GM23248 (cell line): ENCODE measurements at regions not wholly inside any gene's neighbourhood (a gene's known extent, or its start where the extent isn't known, plus 50 kb on each side); places are given as distances from the start of the nearest gene placed in this dataset.

Source experiments
- DNase-seq: peaks from one replicate; pipeline ENCODE4 v3.0.0-alpha.2; 2015
- H2AFZ ChIP-seq: fragments of 200-600 bp; sonication (generic); 2 replicates; pipeline ENCODE4 v1.6.1; 2016; ENCODE audit warnings: antibody characterized with exemption
- H3F3A ChIP-seq: fragments of 200-600 bp; sonication (generic); 2 replicates; pipeline ENCODE4 v1.6.1; 2016; ENCODE audit warnings: mild to moderate bottlenecking, antibody characterized with exemption, mixed run types; ENCODE audit not compliant: insufficient read depth
- H3K27ac ChIP-seq: fragments of 200-600 bp; sonication (generic); 2 replicates; pipeline ENCODE4 v1.5.1; 2016; ENCODE audit warnings: mild to moderate bottlenecking
- H3K27me3 ChIP-seq: fragments of 200-600 bp; sonication (generic); replicated peaks from 2 replicates; pipeline ENCODE4 v1.6.1; 2016; ENCODE audit warnings: mild to moderate bottlenecking; ENCODE audit not compliant: insufficient read depth
- H3K36me3 ChIP-seq: fragments of 200-600 bp; sonication (generic); 2 replicates; pipeline ENCODE4 v1.6.1; 2016; ENCODE audit warnings: low read depth, mild to moderate bottlenecking
- H3K4me1 ChIP-seq: fragments of 200-600 bp; sonication (generic); 2 replicates; pipeline ENCODE4 v1.6.1; 2016; ENCODE audit warnings: mild to moderate bottlenecking; ENCODE audit not compliant: insufficient read depth
- H3K4me2 ChIP-seq: fragments of 200-600 bp; sonication (generic); one replicate; pipeline ENCODE4 v1.6.1; 2016; ENCODE audit warnings: mild to moderate bottlenecking; ENCODE audit not compliant: unreplicated experiment
- H3K4me3 ChIP-seq: fragments of 200-600 bp; sonication (generic); 2 replicates; pipeline ENCODE4 v1.5.1; 2016; ENCODE audit warnings: mild to moderate bottlenecking
- H3K79me2 ChIP-seq: fragments of 200-600 bp; sonication (generic); 2 replicates; pipeline ENCODE4 v1.6.1; 2016; ENCODE audit warnings: mild to moderate bottlenecking; ENCODE audit not compliant: insufficient read depth
- H3K9ac ChIP-seq: fragments of 200-600 bp; sonication (generic); 2 replicates; pipeline ENCODE4 v1.6.1; 2016; ENCODE audit warnings: mild to moderate bottlenecking
- H3K9me2 ChIP-seq: fragments of 200-600 bp; sonication (generic); 2 replicates; pipeline ENCODE4 v1.6.1; 2016; ENCODE audit warnings: mixed run types, mild to moderate bottlenecking, moderate library complexity; ENCODE audit not compliant: insufficient read depth
- H3K9me3 ChIP-seq: fragments of 200-600 bp; sonication (generic); one replicate; pipeline ENCODE4 v1.6.1; 2017; ENCODE audit warnings: low read depth
- H4K20me1 ChIP-seq: fragments of 200-600 bp; sonication (generic); 2 replicates; pipeline ENCODE4 v1.6.0; 2016; ENCODE audit not compliant: insufficient read depth
- EZH2 ChIP-seq: fragments of 200-600 bp; sonication (generic); IDR thresholded peaks from 2 replicates; pipeline ENCODE4 v1.6.1; 2018; ENCODE audit warnings: antibody characterized with exemption, mild to moderate bottlenecking; ENCODE audit not compliant: insufficient read depth, poor library complexity, severe bottlenecking
- EZH2phosphoT487 ChIP-seq: fragments of 200-600 bp; sonication (generic); IDR thresholded peaks from 2 replicates; pipeline ENCODE4 v1.6.1; 2018; ENCODE audit warnings: antibody characterized with exemption, moderate library complexity, mild to moderate bottlenecking, low read depth; ENCODE audit not compliant: insufficient read depth
- WGBS, 2 experiments: methylation state at CpG; one replicate each; pipeline ENCODE4 v1.1.6; 2015 to 2017; ENCODE audit warnings: low lambda C conversion rate in 2 of 2, low coverage in 1 of 2; ENCODE audit errors: missing lambda C conversion rate in 2 of 2; 5-methylcytosine and 5-hydroxymethylcytosine counted together
- in situ Hi-C: fragments of 300-500 bp; cut with MboI; formaldehyde crosslinking; loops from 2 replicates; pipeline ENCODE4 v1.15.0; 2020

DNA sequence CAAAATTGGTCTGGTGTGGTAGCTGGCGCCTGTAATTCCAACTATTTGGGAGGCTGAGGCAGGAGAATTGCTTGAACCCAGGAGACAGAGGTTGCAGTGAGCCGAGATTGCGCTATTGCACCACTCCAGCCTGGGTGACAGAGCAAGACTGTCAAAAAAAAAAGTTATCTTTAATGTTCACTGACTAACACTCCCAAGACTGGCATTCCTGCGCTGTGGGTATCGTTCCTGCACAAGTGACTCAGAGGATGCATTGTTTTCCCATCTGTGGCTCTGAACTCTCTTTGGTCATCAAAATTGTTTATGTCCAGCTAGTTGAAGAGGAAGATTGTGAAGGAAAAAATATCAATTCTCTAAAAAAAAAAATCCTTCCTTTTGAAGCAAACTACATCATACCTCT is 539.0 kb downstream of the SOX11 start:
- Histone ChIP-seq H3F3A (no peaks in the 10 kb centered on the region), H3K9me2 (no peaks in the 10 kb centered on the region), H3K4me1 (no peaks in the 10 kb centered on the region), H3K4me2 (no peak overlapping the region), H3K79me2 (no peaks in the 10 kb centered on the region), H3K9ac (no peak overlapping the region), H3K36me3 (no peaks in the 10 kb centered on the region), H3K9me3 (no peaks in the 10 kb centered on the region), H3K27me3 (no peaks in the 10 kb centered on the region), H3K27ac (no peak overlapping the region), H3K4me3 (no peak overlapping the region), H4K20me1 (no peaks in the 10 kb centered on the region), H2AFZ (no peak overlapping the region)
- DNase-seq: no peak
- WGBS, 2 experiments: 15 to 38% methylated on average over 5 of the region's 5 CpGs
- TF ChIP-seq EZH2phosphoT487 (no peak), EZH2 (no peak)
- in situ Hi-C loops: no loop called here

DNA sequence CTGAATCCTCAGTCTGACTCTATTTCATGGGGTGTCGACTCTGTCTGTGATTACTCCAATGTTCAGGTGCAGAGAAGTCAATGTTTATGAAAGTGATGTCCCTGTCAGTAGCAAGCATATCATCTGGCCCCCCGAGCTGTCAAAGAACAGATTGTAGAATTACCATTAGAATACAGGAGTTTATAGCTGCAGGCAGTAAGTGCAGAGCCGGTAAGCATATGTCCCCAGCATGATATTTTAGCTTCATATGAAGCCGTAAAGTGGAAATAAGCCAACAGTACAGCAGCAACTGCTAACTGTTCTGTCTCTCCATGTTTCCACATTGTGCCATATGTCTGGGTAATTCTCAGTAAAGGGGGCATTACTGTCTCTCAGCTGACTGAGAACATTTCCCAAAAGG is 541.8 kb downstream of the SOX11 start:
- no peak for DNase-seq
- no peaks in the 10 kb centered on the region for H3F3A ChIP-seq
- no peaks in the 10 kb centered on the region for H3K27me3 ChIP-seq
- 0 to 1% methylated on average over 4 of the region's 4 CpGs for WGBS, 2 experiments
- no peak for TF ChIP-seq EZH2
- no peak for TF ChIP-seq EZH2phosphoT487
- no peak overlapping the region for H2AFZ ChIP-seq
- no peaks in the 10 kb centered on the region for H3K36me3 ChIP-seq
- no peaks in the 10 kb centered on the region for H3K4me1 ChIP-seq
- no peak overlapping the region for H3K27ac ChIP-seq
- no peak overlapping the region for H3K4me3 ChIP-seq
- no peak overlapping the region for H3K9ac ChIP-seq
- H3K79me2 ChIP-seq: no peaks in the 10 kb centered on the region
- in situ Hi-C loops: no loop called here
- no peaks in the 10 kb centered on the region for H3K9me2 ChIP-seq
- H3K4me2 ChIP-seq: no peak overlapping the region
- no peaks in the 10 kb centered on the region for H3K9me3 ChIP-seq
- no peaks in the 10 kb centered on the region for H4K20me1 ChIP-seq

DNA sequence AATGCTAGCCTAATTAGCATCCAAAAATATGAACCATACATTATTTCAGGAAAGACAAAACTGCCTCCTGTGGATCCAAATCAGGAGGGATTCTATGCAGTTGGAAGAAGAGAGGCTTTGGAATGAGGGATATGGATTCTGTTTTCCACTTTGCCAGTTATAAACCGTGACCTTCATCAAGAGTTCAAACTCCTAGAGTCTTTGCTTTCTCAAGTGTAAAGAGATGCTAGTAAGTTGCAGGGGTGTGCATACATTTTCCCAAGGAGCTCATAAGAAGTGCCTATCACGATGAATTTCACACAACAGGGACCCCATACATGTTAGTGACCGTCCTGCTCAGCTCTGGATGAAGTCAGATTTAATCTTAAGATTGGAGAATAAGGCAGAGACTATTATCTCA is 542.5 kb downstream of the SOX11 start:
- WGBS, 2 experiments: 4 to 6% methylated on average over 3 of the region's 3 CpGs
- no peaks in the 10 kb centered on the region for H3K79me2 ChIP-seq
- in situ Hi-C loops: no loop called here

DNA sequence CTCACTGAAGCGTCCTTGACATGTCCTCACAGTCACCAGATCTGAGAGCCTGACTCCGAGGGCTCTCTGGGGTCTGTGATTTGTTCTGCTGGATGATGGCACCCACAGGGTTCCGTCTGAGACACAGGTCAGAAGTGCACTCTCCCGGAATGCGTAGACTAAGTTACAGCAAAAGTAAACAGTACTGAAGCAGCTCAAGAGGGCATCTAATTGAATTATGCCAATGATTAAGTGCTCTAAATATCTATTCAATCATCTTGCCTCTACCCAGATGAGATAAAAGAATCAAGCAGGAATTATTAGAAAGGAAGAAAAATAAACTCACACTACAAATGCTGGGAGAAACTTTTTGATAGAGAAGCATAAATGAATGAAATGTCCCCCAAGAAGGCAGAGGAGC is 544.1 kb downstream of the SOX11 start:
- H3K79me2 ChIP-seq: no peaks in the 10 kb centered on the region
- H3K9ac ChIP-seq: no peak overlapping the region
- no peaks in the 10 kb centered on the region for H3K9me3 ChIP-seq
- no peak overlapping the region for H3K4me2 ChIP-seq
- no peak overlapping the region for H3K4me3 ChIP-seq
- H3K9me2 ChIP-seq: no peaks in the 10 kb centered on the region
- no peaks in the 10 kb centered on the region for H3K36me3 ChIP-seq
- H3K4me1 ChIP-seq: no peaks in the 10 kb centered on the region
- in situ Hi-C loops: no loop called here
- no peaks in the 10 kb centered on the region for H4K20me1 ChIP-seq
- no peak overlapping the region for H2AFZ ChIP-seq
- no peaks in the 10 kb centered on the region for H3F3A ChIP-seq
- DNase-seq: no peak
- no peaks in the 10 kb centered on the region for H3K27me3 ChIP-seq
- no peak for TF ChIP-seq EZH2
- TF ChIP-seq EZH2phosphoT487: no peak
- 24 to 28% methylated on average over 5 of the region's 5 CpGs for WGBS, 2 experiments
- no peak overlapping the region for H3K27ac ChIP-seq

More for the DNA sequence above, 542.5 kb downstream of the SOX11 start:
- Histone ChIP-seq H3K36me3 (no peaks in the 10 kb centered on the region), H4K20me1 (no peaks in the 10 kb centered on the region), H3K4me2 (no peak overlapping the region), H3K9me3 (no peaks in the 10 kb centered on the region), H3F3A (no peaks in the 10 kb centered on the region), H3K9me2 (no peaks in the 10 kb centered on the region), H2AFZ (no peak overlapping the region), H3K4me1 (no peaks in the 10 kb centered on the region), H3K27ac (no peak overlapping the region), H3K9ac (no peak overlapping the region), H3K27me3 (no peaks in the 10 kb centered on the region), H3K4me3 (no peak overlapping the region)
- TF ChIP-seq EZH2 (no peak), EZH2phosphoT487 (no peak)
- no peak for DNase-seq

DNA sequence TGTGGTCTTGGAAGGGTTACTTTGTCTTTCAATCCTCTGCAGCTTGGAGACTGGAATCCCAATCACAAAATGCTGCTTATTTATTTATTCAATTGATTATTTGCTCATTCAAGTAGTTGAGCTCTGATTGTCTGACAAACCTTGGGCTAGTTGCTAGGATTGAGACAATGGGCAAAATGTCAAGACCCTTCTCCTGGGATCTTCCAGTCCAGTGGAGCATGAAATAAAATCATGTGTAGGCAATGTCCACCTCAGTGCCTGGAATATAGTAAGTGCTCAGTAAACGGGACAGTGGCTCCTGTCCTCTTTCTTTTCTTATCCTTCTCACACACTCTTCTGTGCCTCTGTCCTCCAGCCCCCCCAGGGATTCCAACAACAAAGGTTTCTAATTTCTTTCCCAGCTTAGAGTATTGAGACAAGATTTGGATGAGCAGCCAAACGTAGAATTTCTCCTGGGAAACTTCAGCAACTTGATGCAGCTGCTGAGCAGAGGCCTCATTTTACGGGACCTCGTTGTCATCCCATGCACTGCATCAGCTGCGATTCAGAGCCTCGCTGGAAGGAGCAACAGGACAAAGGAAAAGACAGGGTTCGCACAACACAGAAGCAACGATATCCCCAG is 545.0 kb downstream of the SOX11 start:
- Histone ChIP-seq H3K4me1 (no peaks in the 10 kb centered on the region), H3K27ac (no peak overlapping the region), H3K9ac (no peak overlapping the region), H4K20me1 (no peaks in the 10 kb centered on the region), H3K9me2 (no peaks in the 10 kb centered on the region), H3K27me3 (no peaks in the 10 kb centered on the region), H3K4me3 (no peak overlapping the region), H3K4me2 (no peak overlapping the region), H3K36me3 (no peaks in the 10 kb centered on the region), H3K9me3 (no peaks in the 10 kb centered on the region), H3K79me2 (no peaks in the 10 kb centered on the region), H3F3A (no peaks in the 10 kb centered on the region), H2AFZ (no peak overlapping the region)
- no peak for DNase-seq
- 46 to 51% methylated on average over 8 of the region's 8 CpGs for WGBS, 2 experiments
- no peak for TF ChIP-seq EZH2phosphoT487
- TF ChIP-seq EZH2: no peak
- in situ Hi-C loops: no loop called here
